ENCODE measurements at regions not wholly inside any gene's neighbourhood (a gene's known extent, or its start where the extent isn't known, plus 50 kb on each side); places are given as distances from the start of the nearest gene placed in this dataset.

GRCh38 chr18:34604591-34604990 is 105.5 kb upstream of the DTNA start:
- no peak overlapping the region for H3K4me3 Mint-ChIP-seq
- H3K9me3 Mint-ChIP-seq = peaks cover 3% of the 10 kb centered on the region
- ATAC-seq = no peak
- DNase-seq (ENCODE audit: low spot score in 2 of 2) = no peak
- H3K4me1 Mint-ChIP-seq = no peaks in the 10 kb centered on the region
- no peak overlapping the region for H3K27ac Mint-ChIP-seq
- H3K36me3 Mint-ChIP-seq = no peaks in the 10 kb centered on the region

GRCh38 chr18:34606851-34607250 is 103.2 kb upstream of the DTNA start:
- H3K4me1 Mint-ChIP-seq = no peaks in the 10 kb centered on the region
- H3K4me3 Mint-ChIP-seq = no peak overlapping the region
- no peaks in the 10 kb centered on the region for H3K36me3 Mint-ChIP-seq
- no peak overlapping the region for H3K27ac Mint-ChIP-seq
- ATAC-seq (no peak), DNase-seq (ENCODE audit: low spot score in 2 of 2) (no peak)
- peaks cover 3% of the 10 kb centered on the region for H3K9me3 Mint-ChIP-seq

- H3K36me3 Mint-ChIP-seq = no peaks in the 10 kb centered on the region
- H3K27ac Mint-ChIP-seq = no peak overlapping the region
- DNase-seq (ENCODE audit: low spot score in 2 of 2) (no peak), ATAC-seq (no peak)
- peaks cover 3% of the 10 kb centered on the region for H3K9me3 Mint-ChIP-seq
- H3K4me3 Mint-ChIP-seq = no peak overlapping the region
- H3K4me1 Mint-ChIP-seq = no peaks in the 10 kb centered on the region
Observed at GRCh38 chr18:34608064-34608463, 102.0 kb upstream of the DTNA start.

- Mint-ChIP-seq H3K36me3 (no peaks in the 10 kb centered on the region), H3K9me3 (peaks cover 9% of the 10 kb centered on the region), H3K4me3 (no peak overlapping the region), H3K4me1 (no peaks in the 10 kb centered on the region), H3K27ac (no peak overlapping the region)
- no peak for ATAC-seq
- no peak for DNase-seq (ENCODE audit: low spot score in 2 of 2)
Observed at GRCh38 chr18:34609986-34610648, 100.0 kb upstream of the DTNA start.

- Mint-ChIP-seq H3K27ac (no peak overlapping the region), H3K9me3 (peaks cover 6% of the 10 kb centered on the region), H3K36me3 (no peaks in the 10 kb centered on the region), H3K4me3 (no peak overlapping the region), H3K4me1 (no peaks in the 10 kb centered on the region)
- DNase-seq (ENCODE audit: low spot score in 2 of 2) (no peak), ATAC-seq (no peak)
Observed at GRCh38 chr18:34611904-34612303, 98.2 kb upstream of the DTNA start.

- no peak overlapping the region for H3K4me3 Mint-ChIP-seq
- ATAC-seq (no peak), DNase-seq (ENCODE audit: low spot score in 2 of 2) (no peak)
- no peaks in the 10 kb centered on the region for H3K36me3 Mint-ChIP-seq
- peaks cover 16% of the 10 kb centered on the region for H3K9me3 Mint-ChIP-seq
- H3K27ac Mint-ChIP-seq = no peak overlapping the region
- H3K4me1 Mint-ChIP-seq = no peaks in the 10 kb centered on the region
Observed at GRCh38 chr18:34620258-34620861, 89.7 kb upstream of the DTNA start.

- no peak for ATAC-seq
- no peak for DNase-seq (ENCODE audit: low spot score in 2 of 2)
- Mint-ChIP-seq H3K4me3 (no peak overlapping the region), H3K27ac (no peak overlapping the region), H3K36me3 (no peaks in the 10 kb centered on the region), H3K9me3 (peaks cover 16% of the 10 kb centered on the region), H3K4me1 (no peaks in the 10 kb centered on the region)
Observed at GRCh38 chr18:34623557-34623956, 86.5 kb upstream of the DTNA start.

GRCh38 chr18:34624551-34624950 is 85.5 kb upstream of the DTNA start:
- Mint-ChIP-seq H3K4me3 (no peak overlapping the region), H3K27ac (no peak overlapping the region), H3K4me1 (no peaks in the 10 kb centered on the region), H3K36me3 (no peaks in the 10 kb centered on the region), H3K9me3 (peaks cover 13% of the 10 kb centered on the region)
- ATAC-seq (no peak), DNase-seq (ENCODE audit: low spot score in 2 of 2) (no peak)

- DNase-seq (ENCODE audit: low spot score in 2 of 2) (no peak), ATAC-seq (no peak)
- Mint-ChIP-seq H3K27ac (no peak overlapping the region), H3K4me3 (no peak overlapping the region), H3K36me3 (no peaks in the 10 kb centered on the region), H3K4me1 (no peaks in the 10 kb centered on the region), H3K9me3 (peaks cover 10% of the 10 kb centered on the region)
Observed at GRCh38 chr18:34626404-34627136, 83.5 kb upstream of the DTNA start.

GRCh38 chr18:34627137-34627920 is 82.8 kb upstream of the DTNA start:
- no peaks in the 10 kb centered on the region for H3K4me1 Mint-ChIP-seq
- ATAC-seq (no peak), DNase-seq (ENCODE audit: low spot score in 2 of 2) (no peak)
- no peaks in the 10 kb centered on the region for H3K36me3 Mint-ChIP-seq
- H3K9me3 Mint-ChIP-seq = peaks cover 8% of the 10 kb centered on the region
- H3K4me3 Mint-ChIP-seq = no peak overlapping the region
- H3K27ac Mint-ChIP-seq = no peak overlapping the region

- DNase-seq (ENCODE audit: low spot score in 2 of 2) (no peak), ATAC-seq (no peak)
- no peaks in the 10 kb centered on the region for H3K36me3 Mint-ChIP-seq
- H3K27ac Mint-ChIP-seq = no peak overlapping the region
- peaks cover 5% of the 10 kb centered on the region for H3K9me3 Mint-ChIP-seq
- no peaks in the 10 kb centered on the region for H3K4me1 Mint-ChIP-seq
- H3K4me3 Mint-ChIP-seq = no peak overlapping the region
Observed at GRCh38 chr18:34631093-34631966, 78.8 kb upstream of the DTNA start.

GRCh38 chr18:34632321-34632720 is 77.8 kb upstream of the DTNA start:
- no peak for ATAC-seq
- H3K4me1 Mint-ChIP-seq = no peaks in the 10 kb centered on the region

GRCh38 chr18:34633368-34633767 is 76.7 kb upstream of the DTNA start:
- no peak overlapping the region for H3K4me3 Mint-ChIP-seq
- no peak overlapping the region for H3K27ac Mint-ChIP-seq
- peaks cover 5% of the 10 kb centered on the region for H3K9me3 Mint-ChIP-seq
- ATAC-seq = no peak
- no peaks in the 10 kb centered on the region for H3K36me3 Mint-ChIP-seq
- H3K4me1 Mint-ChIP-seq = no peaks in the 10 kb centered on the region
- no peak for DNase-seq (ENCODE audit: low spot score in 2 of 2)

More at GRCh38 chr18:34632321-34632720, 77.8 kb upstream of the DTNA start:
- DNase-seq (ENCODE audit: low spot score in 2 of 2) = no peak
- no peaks in the 10 kb centered on the region for H3K36me3 Mint-ChIP-seq
- no peak overlapping the region for H3K27ac Mint-ChIP-seq
- H3K9me3 Mint-ChIP-seq = peaks cover 5% of the 10 kb centered on the region
- no peak overlapping the region for H3K4me3 Mint-ChIP-seq

- no peaks in the 10 kb centered on the region for H3K36me3 Mint-ChIP-seq
Observed at GRCh38 chr18:34637094-34637801, 72.8 kb upstream of the DTNA start.

More at GRCh38 chr18:34637094-34637801, 72.8 kb upstream of the DTNA start:
- no peak for ATAC-seq
- no peaks in the 10 kb centered on the region for H3K9me3 Mint-ChIP-seq
- H3K4me3 Mint-ChIP-seq = no peak overlapping the region
- no peak overlapping the region for H3K27ac Mint-ChIP-seq
- H3K4me1 Mint-ChIP-seq = no peaks in the 10 kb centered on the region
- DNase-seq (ENCODE audit: low spot score in 2 of 2) = no peak

Measured in stimulated activated effector memory CD8-positive, alpha-beta T cell treated with anti-CD3 and anti-CD28 coated beads, Interleukin-12 subunit alpha, Interleukin-12 subunit beta, amount 100 ng/mL, for 72 hours (primary cell).